Cerebellar nuclear complex (tissue), 1 donor: ENCODE measurements at regions not wholly inside any gene's neighbourhood (a gene's known extent, or its start where the extent isn't known, plus 50 kb on each side); places are given as distances from the start of the nearest gene placed in this dataset.
"Not testable (repeated sequence)": the region's sequence is repeated elsewhere in the genome, so short reads cannot be mapped to it uniquely, and the experiment has no call there.

Experiments used
- DNase-seq, 2 experiments: peaks; one replicate each; lab custom pipeline; 2025; lab: John Stamatoyannopoulos, UW

GRCh38 chr4:79551555-79551954 lies 143.5 kb upstream of the GK2 start:
- no peak for DNase-seq

GRCh38 chr4:79547851-79548250 lies 139.8 kb upstream of the GK2 start:
- DNase-seq = no peak

DNA sequence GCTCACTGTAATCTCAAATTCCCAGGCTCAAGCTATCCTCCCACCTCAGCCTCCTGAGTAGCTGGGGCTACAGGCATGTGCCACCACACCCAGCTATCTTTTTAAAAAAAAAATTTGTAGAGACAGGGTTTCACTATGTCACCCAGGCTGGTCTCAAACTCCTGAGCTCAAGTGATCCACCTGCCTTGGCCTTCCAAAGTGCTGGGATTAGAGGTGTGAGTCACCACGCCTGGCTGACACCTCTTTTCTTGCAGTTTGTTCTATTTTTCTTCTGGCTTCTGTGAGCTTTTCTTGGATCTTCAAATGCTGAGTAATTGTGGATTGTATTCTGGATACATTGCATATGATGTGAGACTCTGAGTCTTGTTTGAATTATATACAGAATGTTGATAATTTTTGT lies 137.3 kb upstream of the GK2 start:
- DNase-seq = not testable (repeated sequence)

DNA sequence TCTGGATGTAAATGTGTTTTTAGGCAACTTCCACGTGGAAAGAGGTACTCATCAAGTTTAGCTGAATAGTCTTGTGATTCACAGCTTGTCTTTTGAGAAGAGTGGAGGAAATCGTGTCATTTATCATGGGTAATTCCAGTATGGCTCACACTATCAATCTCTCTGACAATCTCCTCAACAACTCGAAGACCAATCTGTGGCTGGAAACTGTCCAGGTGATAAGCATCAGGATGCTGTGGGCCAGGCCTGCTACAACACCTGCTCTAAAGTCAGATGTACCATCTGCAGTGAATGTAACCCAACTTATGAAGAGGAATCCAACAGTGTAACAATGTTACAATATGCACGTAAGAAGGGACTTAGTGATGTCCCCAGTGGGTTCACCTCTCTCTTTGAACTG lies 132.1 kb upstream of the GK2 start:
- DNase-seq = no peak

GRCh38 chr4:79535516-79535915 lies 127.5 kb upstream of the GK2 start:
- DNase-seq = no peak

DNA sequence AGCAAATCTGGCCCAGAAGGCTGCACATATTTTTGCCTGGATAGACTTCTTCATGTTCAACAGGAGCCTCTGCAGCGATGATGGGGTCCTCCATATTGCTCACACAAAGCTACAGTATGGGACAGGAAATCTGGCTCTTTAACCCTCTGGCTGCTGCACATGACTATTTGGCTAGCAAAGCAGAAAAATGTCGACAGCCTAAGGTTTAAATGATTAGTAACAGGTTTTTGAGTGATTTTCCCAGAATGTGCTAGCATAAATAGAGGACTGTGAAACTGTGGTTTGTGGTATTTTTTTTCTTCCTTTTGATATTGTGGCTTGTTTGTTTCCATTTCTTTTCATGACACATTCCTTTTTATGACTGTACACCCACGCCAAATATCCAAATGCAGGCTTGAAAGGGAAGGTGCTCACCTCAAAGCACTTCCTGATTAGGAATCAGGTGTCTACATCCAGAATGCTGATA lies 120.2 kb upstream of the GK2 start:
- DNase-seq = no peak

- DNase-seq = no peak
Measured at GRCh38 chr4:79526641-79527565, 118.9 kb upstream of the GK2 start.

DNA sequence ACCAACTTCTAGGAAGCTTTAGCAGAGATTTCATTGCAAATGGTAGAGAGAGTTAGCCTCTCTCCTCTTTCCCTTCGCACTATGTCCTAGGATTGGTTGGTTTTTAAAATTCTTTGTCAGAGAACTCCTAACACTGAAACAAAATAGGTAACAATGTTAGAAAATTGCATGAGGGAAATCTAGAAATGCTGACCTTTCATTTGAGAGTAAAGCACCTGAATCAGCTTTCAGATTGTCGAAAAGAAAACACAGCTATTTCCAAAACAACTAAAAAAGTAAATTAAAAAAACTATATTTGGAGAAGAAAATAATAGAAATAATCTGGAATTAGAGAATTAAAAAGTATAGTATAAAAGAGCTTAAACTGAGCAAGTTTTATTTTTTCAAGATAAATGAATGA lies 108.1 kb upstream of the GK2 start:
- DNase-seq = no peak

DNA sequence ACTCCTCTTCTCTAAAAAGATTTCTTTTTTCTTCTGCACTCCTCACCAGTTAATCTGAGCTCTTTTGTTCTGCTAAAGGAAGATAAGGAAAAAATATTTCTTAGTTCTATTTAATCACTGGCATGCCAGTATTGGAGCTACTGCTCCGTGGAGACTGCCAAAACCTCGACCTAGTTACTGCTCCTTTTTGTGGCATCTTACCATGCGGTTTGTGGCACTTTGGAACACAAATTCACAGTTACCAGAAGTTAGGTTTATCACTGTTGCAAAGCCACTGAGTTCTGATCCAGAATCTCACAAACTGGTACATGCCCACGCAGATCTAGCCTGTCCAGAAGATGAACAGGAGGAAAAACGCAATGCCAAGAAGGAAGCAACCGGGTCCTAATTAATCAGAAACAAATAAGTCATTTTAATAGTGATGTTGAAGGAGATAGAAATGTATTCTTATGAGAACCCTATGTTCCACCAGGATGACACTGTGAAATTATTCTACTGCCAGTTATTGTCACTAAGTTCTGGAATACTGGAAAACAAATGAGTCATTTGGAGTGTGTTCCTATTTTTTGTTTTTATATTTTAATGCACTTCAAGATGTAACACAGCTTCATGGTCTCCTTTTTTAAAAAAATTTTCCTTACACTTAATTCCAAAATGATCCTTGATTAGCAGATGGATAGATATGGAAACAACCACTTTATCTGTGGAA lies 106.7 kb upstream of the GK2 start:
- DNase-seq = no peak

- DNase-seq = no peak
Measured at GRCh38 chr4:79513576-79513975, 105.5 kb upstream of the GK2 start.

DNA sequence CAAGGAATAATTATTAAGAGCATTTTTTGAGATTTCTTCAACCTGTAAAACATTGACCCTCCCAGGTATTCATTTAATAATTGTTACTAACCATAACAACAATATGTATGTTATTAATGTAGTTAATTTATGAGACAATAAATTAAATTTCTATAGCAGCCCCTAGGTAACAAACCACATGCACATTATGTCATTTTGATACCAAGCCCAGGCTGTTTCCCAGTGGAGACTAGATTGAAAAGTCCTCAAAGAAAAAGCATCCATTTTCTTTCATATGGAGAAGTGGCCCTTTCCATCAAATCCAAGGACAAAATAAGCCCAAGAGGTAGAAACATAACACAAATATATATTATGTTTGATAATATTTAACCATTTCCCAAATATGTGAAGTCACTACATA lies 104.3 kb upstream of the GK2 start:
- no peak for DNase-seq

GRCh38 chr4:79502081-79502480 lies 94.1 kb upstream of the GK2 start:
- DNase-seq = no peak

- DNase-seq = no peak
Measured at GRCh38 chr4:79498282-79498681, 90.3 kb upstream of the GK2 start.

GRCh38 chr4:79497001-79497400 lies 89.0 kb upstream of the GK2 start:
- DNase-seq = no peak

- DNase-seq = no peak
Measured at GRCh38 chr4:79495447-79495846, 87.4 kb upstream of the GK2 start.

DNA sequence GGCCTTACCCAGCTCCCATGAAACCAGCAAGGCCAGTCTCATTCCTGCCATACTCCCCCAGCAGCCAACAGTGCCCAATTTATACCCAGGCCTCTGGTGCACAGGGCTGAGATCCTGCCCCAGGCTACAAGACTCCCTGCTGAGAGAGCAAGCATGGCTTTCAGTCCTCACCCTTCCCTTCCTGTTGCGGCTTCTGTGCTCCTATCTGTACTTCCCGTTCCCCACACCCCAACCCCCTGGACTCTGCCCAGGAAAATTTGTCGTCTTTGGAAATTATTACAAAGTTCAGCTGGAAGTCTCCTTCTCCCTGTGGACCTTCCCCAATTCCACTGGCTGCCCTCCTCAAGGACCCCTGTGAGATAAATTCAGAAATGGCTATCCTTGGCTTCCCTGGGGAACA lies 84.1 kb upstream of the GK2 start:
- DNase-seq = no peak

DNA sequence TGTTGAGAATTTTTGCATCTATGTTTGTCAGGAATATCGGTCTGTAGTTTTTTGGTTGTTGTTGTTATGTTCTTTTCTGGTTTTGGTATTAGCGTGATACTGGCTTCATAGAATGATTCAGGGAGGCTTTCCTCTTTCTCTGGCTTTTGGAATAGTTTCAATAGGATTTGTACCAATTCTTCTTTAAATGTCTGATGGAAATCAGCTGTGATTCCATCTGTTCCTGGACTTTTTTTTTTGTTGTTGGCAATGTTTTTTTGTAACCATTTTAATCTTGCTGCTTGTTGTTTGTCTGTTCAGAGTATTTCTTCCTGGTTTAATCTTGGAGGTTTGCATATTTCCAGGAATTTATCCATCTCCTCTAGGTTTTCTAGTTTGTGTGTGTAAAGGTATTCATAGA lies 81.5 kb upstream of the GK2 start:
- DNase-seq = no peak

- no peak for DNase-seq
Measured at GRCh38 chr4:79476196-79476595, 68.2 kb upstream of the GK2 start.

GRCh38 chr4:79473439-79473724 lies 65.4 kb upstream of the GK2 start:
- DNase-seq = no peak

DNA sequence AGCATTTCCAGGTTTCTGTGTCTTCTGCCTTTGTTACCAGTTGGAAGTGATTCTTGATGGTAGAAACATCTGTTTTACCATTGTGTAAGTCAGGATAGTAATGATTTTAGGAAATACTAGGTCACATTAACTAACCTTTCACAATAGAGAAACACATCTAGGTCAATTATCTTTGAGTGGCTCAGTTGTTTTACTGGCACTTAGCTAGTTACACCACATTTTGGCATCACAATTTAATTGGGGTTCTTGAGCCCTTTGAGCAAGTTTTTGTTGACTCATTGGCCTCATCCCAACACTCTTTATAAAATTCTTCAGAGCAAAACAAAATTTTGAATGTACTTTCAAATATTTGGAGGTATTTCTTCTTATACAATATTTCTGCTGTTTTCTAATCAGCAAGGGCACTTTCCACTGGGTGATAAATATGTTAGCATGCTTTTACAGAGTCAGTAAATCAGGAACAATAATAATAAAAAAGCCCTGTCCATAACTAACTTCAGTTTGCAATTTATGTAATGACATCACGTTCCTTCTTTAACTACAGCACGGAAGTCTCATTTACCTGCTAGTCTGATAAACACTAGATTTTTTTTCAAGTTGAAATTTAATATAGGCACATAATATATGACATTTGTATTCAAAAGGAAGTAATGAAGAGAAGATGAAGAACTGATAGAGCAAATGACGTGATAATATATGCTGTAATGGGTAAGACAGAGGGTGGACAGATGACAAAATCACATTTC lies 64.8 kb upstream of the GK2 start:
- DNase-seq = no peak

GRCh38 chr4:79472036-79472435 lies 64.0 kb upstream of the GK2 start:
- no peak for DNase-seq

DNA sequence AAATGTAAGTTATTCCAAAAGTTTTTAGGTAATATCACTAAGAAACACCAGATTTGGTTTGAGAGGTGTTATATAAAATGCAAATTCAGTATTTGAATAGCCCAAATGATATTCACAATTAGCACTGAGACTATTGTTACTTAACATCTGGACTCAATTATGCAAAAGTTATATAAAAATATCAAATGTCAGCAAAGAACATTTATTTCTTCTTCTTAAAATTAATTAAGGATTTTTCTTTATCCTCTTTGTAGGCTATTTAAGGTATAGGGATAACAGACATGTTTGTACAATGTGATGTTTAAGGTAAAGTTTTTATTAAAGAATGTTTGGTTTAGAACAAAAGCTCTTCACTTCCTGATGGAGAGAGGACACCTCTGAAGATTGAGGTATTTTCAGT lies 63.3 kb upstream of the GK2 start:
- no peak for DNase-seq
